DND-41 (cell line): ENCODE measurements at regions not wholly inside any gene's neighbourhood (a gene's known extent, or its start where the extent isn't known, plus 50 kb on each side); places are given as distances from the start of the nearest gene placed in this dataset.

Source experiments
- ATAC-seq: fragments of 200-7000 bp; cut with Tn5 transposase; 3 replicates; pipeline ENCODE4 v1.9.1; 2021; ENCODE audit warnings: low read depth; ENCODE audit not compliant: insufficient read depth
- DNase-seq: peaks from one replicate; pipeline ENCODE4 v3.0.0-alpha.2; 2020
- H2AFZ ChIP-seq: 2 replicates; pipeline ENCODE4 v1.6.0; 2012; ENCODE audit warnings: low read depth, low read length
- H3K27ac ChIP-seq: 2 replicates; pipeline ENCODE4 v1.5.1; 2012; ENCODE audit warnings: low read length, inconsistent platforms
- H3K27me3 ChIP-seq: fragments of 200-600 bp; sonication (generic); 2 replicates; pipeline ENCODE4 v1.6.0; 2012; ENCODE audit warnings: low read length, mild to moderate bottlenecking, inconsistent platforms; ENCODE audit not compliant: insufficient read depth, poor library complexity
- H3K36me3 ChIP-seq: 2 replicates; pipeline ENCODE4 v1.5.1; 2012; ENCODE audit warnings: low read length, inconsistent platforms; ENCODE audit not compliant: insufficient read depth
- H3K4me1 ChIP-seq: 2 replicates; pipeline ENCODE4 v1.5.1; 2012; ENCODE audit warnings: mild to moderate bottlenecking, low read length; ENCODE audit not compliant: insufficient read depth
- H3K4me2 ChIP-seq: 2 replicates; pipeline ENCODE4 v1.6.0; 2012; ENCODE audit warnings: mild to moderate bottlenecking, moderate library complexity, low read length, inconsistent platforms; ENCODE audit not compliant: insufficient read depth
- H3K4me3 ChIP-seq, 2 experiments: fragments of 200-600 bp in 1 of 2; shearing (Covaris generic) in 1 of 2; 2 replicates each; pipeline ENCODE4 v1.5.1; 2012 to 2016; ENCODE audit warnings: inconsistent platforms in 2 of 2, low read length in 2 of 2, mild to moderate bottlenecking in 2 of 2, low read depth in 1 of 2, moderate library complexity in 1 of 2
- H3K79me2 ChIP-seq: 2 replicates; pipeline ENCODE4 v1.6.0; 2012; ENCODE audit warnings: low read length, inconsistent platforms; ENCODE audit not compliant: insufficient read depth
- H3K9ac ChIP-seq: 2 replicates; pipeline ENCODE4 v1.6.0; 2012; ENCODE audit warnings: low read depth, mild to moderate bottlenecking, inconsistent platforms, low read length, moderate library complexity
- H3K9me3 ChIP-seq: 2 replicates; pipeline ENCODE4 v1.5.1; 2012; ENCODE audit warnings: low read length, moderate library complexity, mild to moderate bottlenecking, inconsistent platforms; ENCODE audit not compliant: insufficient read depth, severe bottlenecking
- H4K20me1 ChIP-seq: 2 replicates; pipeline ENCODE4 v1.6.0; 2012; ENCODE audit warnings: low read length; ENCODE audit not compliant: insufficient read depth
- EZH2 ChIP-seq: IDR thresholded peaks from 3 replicates; pipeline ENCODE4 v1.6.1; 2012; ENCODE audit warnings: borderline replicate concordance, low read depth, mild to moderate bottlenecking, moderate library complexity, low read length, inconsistent platforms; ENCODE audit not compliant: severe bottlenecking
- TF ChIP-seq, protein P1 (sequence below): IDR thresholded peaks from 2 replicates; pipeline ENCODE4 v1.5.1; 2012; ENCODE audit warnings: borderline replicate concordance, low read length, moderate library complexity, mild to moderate bottlenecking; ENCODE audit not compliant: poor library complexity, severe bottlenecking; ENCODE audit errors: extremely low read depth

DNA sequence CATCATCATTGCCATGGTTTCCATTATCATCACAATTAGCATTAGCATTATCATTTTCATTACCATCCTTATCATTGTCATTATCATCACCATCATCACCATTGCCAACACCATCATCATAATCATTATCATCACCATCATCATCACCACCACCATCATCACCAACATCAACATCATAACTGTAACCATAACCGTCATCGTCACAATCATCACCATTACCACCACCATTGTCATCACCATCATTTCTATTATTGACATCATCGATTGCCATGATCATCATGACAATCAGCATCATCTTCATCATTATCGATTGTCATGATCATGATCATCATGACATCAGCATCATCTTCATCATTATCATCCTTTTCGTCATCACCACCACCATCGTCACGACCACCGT lies 88.9 kb upstream of the MSX1 start:
- no peaks in the 10 kb centered on the region for H3K79me2 ChIP-seq
- no peak overlapping the region for H3K9ac ChIP-seq
- H4K20me1 ChIP-seq = no peaks in the 10 kb centered on the region
- H3K27me3 ChIP-seq = no peaks in the 10 kb centered on the region
- H3K4me2 ChIP-seq = no peak overlapping the region
- ATAC-seq (no peak), DNase-seq (no peak)
- no peak overlapping the region for H3K4me3 ChIP-seq
- no peak overlapping the region for H2AFZ ChIP-seq
- no peaks in the 10 kb centered on the region for H3K9me3 ChIP-seq
- TF ChIP-seq EZH2 = no peak
- TF ChIP-seq, protein P1, sequence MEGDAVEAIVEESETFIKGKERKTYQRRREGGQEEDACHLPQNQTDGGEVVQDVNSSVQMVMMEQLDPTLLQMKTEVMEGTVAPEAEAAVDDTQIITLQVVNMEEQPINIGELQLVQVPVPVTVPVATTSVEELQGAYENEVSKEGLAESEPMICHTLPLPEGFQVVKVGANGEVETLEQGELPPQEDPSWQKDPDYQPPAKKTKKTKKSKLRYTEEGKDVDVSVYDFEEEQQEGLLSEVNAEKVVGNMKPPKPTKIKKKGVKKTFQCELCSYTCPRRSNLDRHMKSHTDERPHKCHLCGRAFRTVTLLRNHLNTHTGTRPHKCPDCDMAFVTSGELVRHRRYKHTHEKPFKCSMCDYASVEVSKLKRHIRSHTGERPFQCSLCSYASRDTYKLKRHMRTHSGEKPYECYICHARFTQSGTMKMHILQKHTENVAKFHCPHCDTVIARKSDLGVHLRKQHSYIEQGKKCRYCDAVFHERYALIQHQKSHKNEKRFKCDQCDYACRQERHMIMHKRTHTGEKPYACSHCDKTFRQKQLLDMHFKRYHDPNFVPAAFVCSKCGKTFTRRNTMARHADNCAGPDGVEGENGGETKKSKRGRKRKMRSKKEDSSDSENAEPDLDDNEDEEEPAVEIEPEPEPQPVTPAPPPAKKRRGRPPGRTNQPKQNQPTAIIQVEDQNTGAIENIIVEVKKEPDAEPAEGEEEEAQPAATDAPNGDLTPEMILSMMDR = no peak
- no peak overlapping the region for H3K27ac ChIP-seq
- H3K4me1 ChIP-seq = no peaks in the 10 kb centered on the region
- no peaks in the 10 kb centered on the region for H3K36me3 ChIP-seq

DNA sequence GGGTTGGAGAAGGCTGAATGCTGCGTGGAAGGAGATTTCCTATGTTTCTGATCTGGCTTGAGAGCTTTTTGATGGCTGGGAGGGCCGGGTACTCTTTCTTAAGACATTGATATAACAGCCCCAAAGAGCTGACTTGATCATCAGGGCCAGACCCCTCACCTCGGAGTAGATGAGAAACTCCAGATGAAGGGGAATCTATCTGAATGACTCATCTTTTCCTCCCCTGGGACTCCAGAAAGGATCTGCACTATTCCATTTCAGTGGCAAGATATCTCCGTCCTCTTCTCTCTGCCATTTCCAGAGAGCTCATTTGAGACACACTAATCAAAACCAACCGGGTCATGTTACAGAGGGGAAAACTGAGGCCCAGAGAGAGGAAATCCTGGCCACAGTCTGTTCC lies 92.9 kb upstream of the MSX1 start:
- Histone ChIP-seq H3K4me1 (no peaks in the 10 kb centered on the region; the same call in 1 of the 2 replicates), H3K4me2 (no peak overlapping the region), H2AFZ (no peak overlapping the region), H4K20me1 (no peaks in the 10 kb centered on the region), H3K27me3 (no peaks in the 10 kb centered on the region), H3K4me3 (no peak overlapping the region), H3K27ac (no peak overlapping the region), H3K9ac (no peak overlapping the region), H3K9me3 (no peaks in the 10 kb centered on the region), H3K36me3 (no peaks in the 10 kb centered on the region), H3K79me2 (no peaks in the 10 kb centered on the region)
- DNase-seq = no peak
- TF ChIP-seq, protein P1 = no peak
- TF ChIP-seq EZH2 = no peak
- no peak for ATAC-seq

DNA sequence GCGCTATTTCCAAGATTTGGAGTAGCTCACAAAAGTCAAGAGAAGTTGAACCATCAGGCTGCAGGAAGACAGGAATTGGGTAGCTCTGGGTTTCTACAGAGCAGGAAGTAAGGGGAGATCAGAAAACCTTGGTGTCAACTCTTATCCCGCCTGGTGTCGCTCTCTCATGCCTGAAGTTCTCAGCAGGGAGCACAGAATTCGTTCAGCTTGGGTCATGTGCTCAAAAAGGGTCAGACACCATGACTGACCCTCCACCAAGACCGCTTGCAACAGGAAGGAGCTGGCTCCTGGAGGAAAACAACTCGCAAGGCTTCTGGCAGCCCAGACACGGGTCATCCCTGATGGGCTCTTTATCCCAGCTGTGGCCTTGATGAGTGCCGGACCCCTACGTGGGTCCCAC lies 93.7 kb upstream of the MSX1 start:
- Histone ChIP-seq H3K27ac (no peak overlapping the region), H3K4me1 (no peaks in the 10 kb centered on the region; the same call in 1 of the 2 replicates), H3K36me3 (no peaks in the 10 kb centered on the region), H3K9ac (no peak overlapping the region), H3K79me2 (no peaks in the 10 kb centered on the region), H3K4me2 (no peak overlapping the region), H2AFZ (no peak overlapping the region), H3K4me3 (no peak overlapping the region), H3K27me3 (no peaks in the 10 kb centered on the region), H4K20me1 (no peaks in the 10 kb centered on the region), H3K9me3 (no peaks in the 10 kb centered on the region)
- ATAC-seq (no peak), DNase-seq (no peak)
- TF ChIP-seq, protein P1 = no peak
- TF ChIP-seq EZH2 = no peak

DNA sequence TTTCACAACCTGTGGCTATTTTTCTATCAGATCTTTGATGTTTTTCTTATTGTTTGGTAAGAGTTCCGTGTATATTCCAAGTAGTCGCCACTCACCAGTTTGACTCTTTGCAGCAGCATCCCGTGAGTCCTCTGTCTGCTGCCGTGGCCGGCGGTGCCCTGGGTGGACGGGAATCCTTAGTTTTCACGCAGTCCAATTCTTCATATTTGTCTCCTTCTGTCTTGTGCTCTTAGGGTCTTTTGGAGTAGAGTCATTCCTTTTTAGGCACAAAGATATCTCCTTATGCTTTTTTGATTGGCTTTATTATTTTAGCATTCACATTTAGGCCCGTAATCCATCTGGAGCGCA lies 94.9 kb upstream of the MSX1 start:
- Histone ChIP-seq H2AFZ (no peak overlapping the region), H3K27me3 (no peaks in the 10 kb centered on the region), H3K9ac (no peak overlapping the region), H3K4me3 (no peak overlapping the region), H3K4me1 (no peaks in the 10 kb centered on the region; the same call in 1 of the 2 replicates), H3K79me2 (no peaks in the 10 kb centered on the region), H3K4me2 (no peak overlapping the region), H4K20me1 (no peaks in the 10 kb centered on the region), H3K36me3 (no peaks in the 10 kb centered on the region), H3K9me3 (no peaks in the 10 kb centered on the region), H3K27ac (no peak overlapping the region)
- DNase-seq = no peak
- TF ChIP-seq, protein P1 = no peak
- TF ChIP-seq EZH2 = no peak
- ATAC-seq = no peak
